ENCODE measurements at regions not wholly inside any gene's neighbourhood (a gene's known extent, or its start where the extent isn't known, plus 50 kb on each side); places are given as distances from the start of the nearest gene placed in this dataset.

DNA sequence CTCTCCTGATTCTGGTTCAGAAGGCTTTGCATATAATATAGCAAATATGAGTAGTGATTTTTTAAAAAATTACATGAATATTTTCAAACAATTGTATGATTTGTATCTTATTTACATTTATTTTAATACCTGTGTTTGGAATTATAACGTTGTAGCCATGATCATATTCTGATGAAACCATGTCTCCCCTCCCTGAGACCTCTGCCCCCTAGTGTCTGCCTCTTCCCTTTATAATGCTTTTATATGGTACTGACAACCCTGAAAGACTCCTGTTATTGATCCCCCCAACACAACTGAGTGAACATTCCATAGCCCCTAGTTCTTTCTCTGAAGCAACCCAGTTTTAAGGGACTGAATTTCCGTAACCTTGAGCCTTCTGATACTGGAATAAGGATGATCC lies 187.4 kb downstream of the SOX3 start:
- H3K27ac ChIP-seq (ENCODE audit: low read depth in 2 of 2, low read length in 1 of 2): no peak overlapping the region
- H3K4me1 ChIP-seq (ENCODE audit: control insufficient read depth in 1 of 2, insufficient read depth in 2 of 2, low read depth in 1 of 2, low read length in 1 of 2): no peaks in the 10 kb centered on the region
- H3K27me3 ChIP-seq (ENCODE audit: insufficient read depth): no peaks in the 10 kb centered on the region
- CTCF ChIA-PET: no interaction called here
- no peak for DNase-seq
- H3K9me3 ChIP-seq: no peaks in the 10 kb centered on the region
- H3K9me2 ChIP-seq: no peaks in the 10 kb centered on the region
- no peak overlapping the region for H3K9ac ChIP-seq
- H2AFZ ChIP-seq (ENCODE audit: low read depth): no peak overlapping the region
- WGBS (ENCODE audit: low lambda C conversion rate): 0% methylated on average over 2 of the region's 2 CpGs
- no peaks in the 10 kb centered on the region for H3K36me3 ChIP-seq (replicated peaks in 1 of 2; ENCODE audit: control insufficient read depth in 1 of 2, insufficient read depth in 2 of 2, low read length in 1 of 2)
- H3F3A ChIP-seq (replicated peaks; ENCODE audit: insufficient read depth): no peaks in the 10 kb centered on the region
- POLR2A ChIA-PET: no interaction called here
- H3K79me2 ChIP-seq (ENCODE audit: insufficient read depth): no peaks in the 10 kb centered on the region
- TF ChIP-seq FOSL2 (IDR thresholded peaks at IDR 0.05; ENCODE audit: borderline replicate concordance, low read depth) (no peak), YY1 (IDR thresholded peaks at IDR 0.05; ENCODE audit: low read depth) (no peak), RAD21 (IDR thresholded peaks at IDR 0.05; ENCODE audit: low read length) (no peak), ELF1 (IDR thresholded peaks at IDR 0.05) (no peak), RXRA (IDR thresholded peaks at IDR 0.05; ENCODE audit: borderline replicate concordance, low read depth) (no peak)
- TF ChIP-seq, protein P1, sequence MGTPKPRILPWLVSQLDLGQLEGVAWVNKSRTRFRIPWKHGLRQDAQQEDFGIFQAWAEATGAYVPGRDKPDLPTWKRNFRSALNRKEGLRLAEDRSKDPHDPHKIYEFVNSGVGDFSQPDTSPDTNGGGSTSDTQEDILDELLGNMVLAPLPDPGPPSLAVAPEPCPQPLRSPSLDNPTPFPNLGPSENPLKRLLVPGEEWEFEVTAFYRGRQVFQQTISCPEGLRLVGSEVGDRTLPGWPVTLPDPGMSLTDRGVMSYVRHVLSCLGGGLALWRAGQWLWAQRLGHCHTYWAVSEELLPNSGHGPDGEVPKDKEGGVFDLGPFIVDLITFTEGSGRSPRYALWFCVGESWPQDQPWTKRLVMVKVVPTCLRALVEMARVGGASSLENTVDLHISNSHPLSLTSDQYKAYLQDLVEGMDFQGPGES (IDR thresholded peaks at IDR 0.05; ENCODE audit: low read depth, low read length): no peak
- no peak overlapping the region for H3K4me2 ChIP-seq
- no peaks in the 10 kb centered on the region for H4K20me1 ChIP-seq (ENCODE audit: insufficient read depth)
- H3K4me3 ChIP-seq (ENCODE audit: low read depth in 2 of 2, low read length in 1 of 2): no peak overlapping the region

DNA sequence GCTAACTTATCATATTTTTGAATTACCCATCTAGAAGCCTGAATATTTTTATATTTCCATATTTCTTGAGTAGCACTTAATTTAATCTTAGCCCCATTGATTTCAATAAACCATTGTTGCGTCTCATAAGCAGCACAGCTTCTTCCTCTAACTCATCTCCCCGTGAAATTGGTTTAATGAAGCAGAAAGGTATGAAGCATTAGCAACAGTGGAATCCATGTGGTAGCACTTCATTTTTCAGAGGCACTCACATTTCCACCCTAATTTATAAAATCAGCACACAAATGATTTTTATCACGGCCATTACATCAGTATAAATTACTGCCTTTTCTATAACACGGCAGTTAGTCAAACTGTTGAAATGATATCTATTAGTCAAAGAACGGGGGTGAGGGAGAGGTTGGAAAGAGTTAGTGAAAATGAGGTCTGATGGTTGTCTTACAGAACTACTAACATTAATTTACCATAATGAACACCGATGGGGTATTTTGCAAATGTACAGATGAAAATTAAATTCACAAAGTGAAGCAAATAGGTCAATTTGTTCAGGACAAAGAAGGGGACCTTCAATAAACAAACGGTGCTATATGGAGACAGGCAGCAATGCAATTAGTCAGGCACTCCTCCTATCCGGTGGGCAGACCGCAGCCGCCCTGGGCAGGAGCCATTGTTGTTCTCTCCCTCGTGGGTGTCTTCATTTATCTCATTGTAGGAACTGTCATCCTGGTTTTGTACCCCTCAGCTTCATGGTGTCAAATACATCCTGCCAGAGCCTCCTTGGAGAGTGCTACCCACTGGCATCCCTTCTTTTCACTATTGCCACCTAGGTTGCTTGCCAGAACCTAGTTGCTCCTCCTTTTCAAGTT lies 205.7 kb downstream of the SOX3 start:
- Histone ChIP-seq H3K4me1 (ENCODE audit: control insufficient read depth in 1 of 2, insufficient read depth in 2 of 2, low read depth in 1 of 2, low read length in 1 of 2) (no peaks in the 10 kb centered on the region), H3K27ac (ENCODE audit: low read depth in 2 of 2, low read length in 1 of 2) (no peak overlapping the region), H3K4me3 (ENCODE audit: low read depth in 2 of 2, low read length in 1 of 2) (no peak overlapping the region), H3K4me2 (no peak overlapping the region), H4K20me1 (ENCODE audit: insufficient read depth) (no peaks in the 10 kb centered on the region), H3F3A (replicated peaks; ENCODE audit: insufficient read depth) (no peaks in the 10 kb centered on the region), H3K27me3 (ENCODE audit: insufficient read depth) (no peaks in the 10 kb centered on the region), H2AFZ (ENCODE audit: low read depth) (no peak overlapping the region), H3K9me2 (no peaks in the 10 kb centered on the region), H3K79me2 (ENCODE audit: insufficient read depth) (no peaks in the 10 kb centered on the region), H3K9me3 (no peaks in the 10 kb centered on the region), H3K36me3 (replicated peaks in 1 of 2; ENCODE audit: control insufficient read depth in 1 of 2, insufficient read depth in 2 of 2, low read length in 1 of 2) (no peaks in the 10 kb centered on the region), H3K9ac (no peak overlapping the region)
- no peak for DNase-seq
- 3% methylated on average over 11 of the region's 11 CpGs for WGBS (ENCODE audit: low lambda C conversion rate)
- ChIA-PET CTCF (no interaction called here), POLR2A (no interaction called here)
- TF ChIP-seq RAD21 (IDR thresholded peaks at IDR 0.05; ENCODE audit: low read length) (no peak), GATA2 (CRISPR knock-in tag; IDR thresholded peaks at IDR 0.05) (no peak)
- TF ChIP-seq, protein P2, sequence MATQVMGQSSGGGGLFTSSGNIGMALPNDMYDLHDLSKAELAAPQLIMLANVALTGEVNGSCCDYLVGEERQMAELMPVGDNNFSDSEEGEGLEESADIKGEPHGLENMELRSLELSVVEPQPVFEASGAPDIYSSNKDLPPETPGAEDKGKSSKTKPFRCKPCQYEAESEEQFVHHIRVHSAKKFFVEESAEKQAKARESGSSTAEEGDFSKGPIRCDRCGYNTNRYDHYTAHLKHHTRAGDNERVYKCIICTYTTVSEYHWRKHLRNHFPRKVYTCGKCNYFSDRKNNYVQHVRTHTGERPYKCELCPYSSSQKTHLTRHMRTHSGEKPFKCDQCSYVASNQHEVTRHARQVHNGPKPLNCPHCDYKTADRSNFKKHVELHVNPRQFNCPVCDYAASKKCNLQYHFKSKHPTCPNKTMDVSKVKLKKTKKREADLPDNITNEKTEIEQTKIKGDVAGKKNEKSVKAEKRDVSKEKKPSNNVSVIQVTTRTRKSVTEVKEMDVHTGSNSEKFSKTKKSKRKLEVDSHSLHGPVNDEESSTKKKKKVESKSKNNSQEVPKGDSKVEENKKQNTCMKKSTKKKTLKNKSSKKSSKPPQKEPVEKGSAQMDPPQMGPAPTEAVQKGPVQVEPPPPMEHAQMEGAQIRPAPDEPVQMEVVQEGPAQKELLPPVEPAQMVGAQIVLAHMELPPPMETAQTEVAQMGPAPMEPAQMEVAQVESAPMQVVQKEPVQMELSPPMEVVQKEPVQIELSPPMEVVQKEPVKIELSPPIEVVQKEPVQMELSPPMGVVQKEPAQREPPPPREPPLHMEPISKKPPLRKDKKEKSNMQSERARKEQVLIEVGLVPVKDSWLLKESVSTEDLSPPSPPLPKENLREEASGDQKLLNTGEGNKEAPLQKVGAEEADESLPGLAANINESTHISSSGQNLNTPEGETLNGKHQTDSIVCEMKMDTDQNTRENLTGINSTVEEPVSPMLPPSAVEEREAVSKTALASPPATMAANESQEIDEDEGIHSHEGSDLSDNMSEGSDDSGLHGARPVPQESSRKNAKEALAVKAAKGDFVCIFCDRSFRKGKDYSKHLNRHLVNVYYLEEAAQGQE (IDR thresholded peaks at IDR 0.05; ENCODE audit: low read depth, low read length): no peak

Measured in SK-N-SH (cell line).